ENCODE measurements at regions not wholly inside any gene's neighbourhood (a gene's known extent, or its start where the extent isn't known, plus 50 kb on each side); places are given as distances from the start of the nearest gene placed in this dataset.

- H3K9me3 Mint-ChIP-seq: no peaks in the 10 kb centered on the region
- no peak overlapping the region for H3K27ac Mint-ChIP-seq
- H3K4me1 Mint-ChIP-seq: peaks cover 7% of the 10 kb centered on the region
- TF ChIP-seq CTCF (IDR thresholded peaks at IDR 0.05): no peak
- no peak overlapping the region for H3K4me3 Mint-ChIP-seq
- H3K27me3 Mint-ChIP-seq (ENCODE audit: low read depth, poor library complexity): peaks cover 12% of the 10 kb centered on the region
- DNase-seq: no peak
- H3K36me3 Mint-ChIP-seq (ENCODE audit: low read depth): no peaks in the 10 kb centered on the region
These were observed 92.9 kb upstream of the SYNDIG1 start for GRCh38 chr20:24376311-24377099.

- no peaks in the 10 kb centered on the region for H3K36me3 Mint-ChIP-seq (ENCODE audit: low read depth)
- TF ChIP-seq CTCF (IDR thresholded peaks at IDR 0.05): no peak
- H3K9me3 Mint-ChIP-seq: no peaks in the 10 kb centered on the region
- peaks cover 6% of the 10 kb centered on the region for H3K27me3 Mint-ChIP-seq (ENCODE audit: low read depth, poor library complexity)
- no peak overlapping the region for H3K4me3 Mint-ChIP-seq
- peak overlapping the region; percentile 39 for H3K27ac Mint-ChIP-seq
- H3K4me1 Mint-ChIP-seq: no peaks in the 10 kb centered on the region
- no peak for DNase-seq
These were observed 96.1 kb upstream of the SYNDIG1 start for GRCh38 chr20:24373372-24373771.

- no peak for DNase-seq
- Mint-ChIP-seq H3K36me3 (ENCODE audit: low read depth) (no peaks in the 10 kb centered on the region), H3K4me3 (no peak overlapping the region), H3K27me3 (ENCODE audit: low read depth, poor library complexity) (peaks cover 11% of the 10 kb centered on the region), H3K9me3 (no peaks in the 10 kb centered on the region), H3K27ac (no peak overlapping the region), H3K4me1 (no peaks in the 10 kb centered on the region)
- TF ChIP-seq CTCF (IDR thresholded peaks at IDR 0.05): no peak
These were observed 98.3 kb upstream of the SYNDIG1 start for GRCh38 chr20:24370911-24371695.

GRCh38 chr20:24370249-24370648 lies 99.2 kb upstream of the SYNDIG1 start:
- Mint-ChIP-seq H3K9me3 (no peaks in the 10 kb centered on the region), H3K27me3 (ENCODE audit: low read depth, poor library complexity) (peaks cover 11% of the 10 kb centered on the region), H3K27ac (no peak overlapping the region), H3K4me1 (no peaks in the 10 kb centered on the region), H3K4me3 (no peak overlapping the region), H3K36me3 (ENCODE audit: low read depth) (no peaks in the 10 kb centered on the region)
- TF ChIP-seq CTCF (IDR thresholded peaks at IDR 0.05): no peak
- DNase-seq: no peak

- Mint-ChIP-seq H3K4me1 (peaks cover 5% of the 10 kb centered on the region), H3K27ac (no peak overlapping the region), H3K36me3 (ENCODE audit: low read depth) (no peaks in the 10 kb centered on the region), H3K9me3 (peaks cover under 1% of the 10 kb centered on the region), H3K27me3 (ENCODE audit: low read depth, poor library complexity) (peaks cover 8% of the 10 kb centered on the region), H3K4me3 (no peak overlapping the region)
- DNase-seq: no peak
- TF ChIP-seq CTCF (IDR thresholded peaks at IDR 0.05): no peak
These were observed 101.2 kb upstream of the SYNDIG1 start for GRCh38 chr20:24368253-24368652.

Data from nephron progenitor cell (in vitro differentiated cells).